ENCODE measurements at regions not wholly inside any gene's neighbourhood (a gene's known extent, or its start where the extent isn't known, plus 50 kb on each side); places are given as distances from the start of the nearest gene placed in this dataset.

DNA sequence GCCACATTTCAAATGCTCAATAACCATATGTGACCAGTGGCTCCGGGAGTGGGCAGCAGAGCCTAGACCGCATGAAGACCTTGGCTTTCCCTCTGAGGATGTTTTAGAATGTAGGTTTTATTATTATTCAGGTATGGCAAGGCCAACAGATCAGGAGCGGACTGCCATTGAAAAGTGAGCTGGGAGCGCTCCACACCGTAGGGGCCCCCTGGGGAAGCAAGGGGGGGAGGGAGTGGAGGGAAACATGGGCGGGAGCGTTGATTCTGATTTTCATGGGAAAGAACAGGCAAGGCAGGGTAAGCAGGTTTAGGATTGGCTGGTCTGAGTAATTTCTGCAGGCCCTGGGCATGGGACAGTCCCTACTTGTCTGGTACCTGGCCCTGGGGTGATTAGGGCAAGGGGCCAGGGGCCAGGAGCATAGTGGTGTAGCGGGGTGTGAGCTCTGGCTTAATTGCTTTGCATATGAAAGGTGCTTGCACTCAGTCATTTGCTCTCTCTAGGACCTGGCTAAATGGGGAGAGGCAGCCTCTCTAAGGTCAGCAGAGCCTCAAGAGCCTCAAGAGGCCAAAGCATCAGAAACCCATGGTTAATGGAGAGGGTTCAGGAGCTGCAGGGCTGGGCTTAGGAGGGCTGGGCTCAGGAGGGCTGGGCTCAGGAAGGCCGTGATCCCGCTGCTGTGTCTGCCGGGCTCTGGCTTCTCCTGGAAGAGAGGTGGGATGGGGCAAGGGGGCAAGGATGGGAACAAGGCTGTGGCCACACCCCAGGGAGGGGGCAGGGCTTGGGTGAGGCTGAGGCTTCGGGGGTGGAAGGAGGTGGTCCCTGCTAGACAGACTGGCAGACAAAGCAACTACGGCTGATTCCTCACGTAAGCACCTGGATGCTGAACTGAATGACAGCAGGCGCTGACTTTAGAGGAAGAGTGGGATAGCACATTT lies 82.0 kb upstream of the WASF3 start:
- ATAC-seq = no peak
- peak overlapping the region in 1 of 2 donors; percentile 41 for H3K4me3 ChIP-seq
- WGBS, 2 donors (ENCODE audit: low coverage in 1 of 2) = 60 to 80% methylated on average over 3 of the region's 15 CpGs
- H3K4me1 ChIP-seq = peaks cover 0 to 27% (median 0%) of the 10 kb centered on the region in 3 donors
- no peaks in the 10 kb centered on the region for H3K27me3 ChIP-seq
- no peak for TF ChIP-seq EP300 (IDR thresholded peaks at IDR 0.05)
- TF ChIP-seq, protein P1, sequence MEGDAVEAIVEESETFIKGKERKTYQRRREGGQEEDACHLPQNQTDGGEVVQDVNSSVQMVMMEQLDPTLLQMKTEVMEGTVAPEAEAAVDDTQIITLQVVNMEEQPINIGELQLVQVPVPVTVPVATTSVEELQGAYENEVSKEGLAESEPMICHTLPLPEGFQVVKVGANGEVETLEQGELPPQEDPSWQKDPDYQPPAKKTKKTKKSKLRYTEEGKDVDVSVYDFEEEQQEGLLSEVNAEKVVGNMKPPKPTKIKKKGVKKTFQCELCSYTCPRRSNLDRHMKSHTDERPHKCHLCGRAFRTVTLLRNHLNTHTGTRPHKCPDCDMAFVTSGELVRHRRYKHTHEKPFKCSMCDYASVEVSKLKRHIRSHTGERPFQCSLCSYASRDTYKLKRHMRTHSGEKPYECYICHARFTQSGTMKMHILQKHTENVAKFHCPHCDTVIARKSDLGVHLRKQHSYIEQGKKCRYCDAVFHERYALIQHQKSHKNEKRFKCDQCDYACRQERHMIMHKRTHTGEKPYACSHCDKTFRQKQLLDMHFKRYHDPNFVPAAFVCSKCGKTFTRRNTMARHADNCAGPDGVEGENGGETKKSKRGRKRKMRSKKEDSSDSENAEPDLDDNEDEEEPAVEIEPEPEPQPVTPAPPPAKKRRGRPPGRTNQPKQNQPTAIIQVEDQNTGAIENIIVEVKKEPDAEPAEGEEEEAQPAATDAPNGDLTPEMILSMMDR (IDR thresholded peaks at IDR 0.05) = no peak
- no peak for TF ChIP-seq POLR2AphosphoS5 (IDR thresholded peaks at IDR 0.05)
- no peak for TF ChIP-seq POLR2A (IDR thresholded peaks at IDR 0.05)
- H3K36me3 ChIP-seq = no peaks in the 10 kb centered on the region
- peak overlapping the region in 1 of 4 donors; percentile 70 for H3K27ac ChIP-seq
- no peaks in the 10 kb centered on the region for H3K9me3 ChIP-seq

DNA sequence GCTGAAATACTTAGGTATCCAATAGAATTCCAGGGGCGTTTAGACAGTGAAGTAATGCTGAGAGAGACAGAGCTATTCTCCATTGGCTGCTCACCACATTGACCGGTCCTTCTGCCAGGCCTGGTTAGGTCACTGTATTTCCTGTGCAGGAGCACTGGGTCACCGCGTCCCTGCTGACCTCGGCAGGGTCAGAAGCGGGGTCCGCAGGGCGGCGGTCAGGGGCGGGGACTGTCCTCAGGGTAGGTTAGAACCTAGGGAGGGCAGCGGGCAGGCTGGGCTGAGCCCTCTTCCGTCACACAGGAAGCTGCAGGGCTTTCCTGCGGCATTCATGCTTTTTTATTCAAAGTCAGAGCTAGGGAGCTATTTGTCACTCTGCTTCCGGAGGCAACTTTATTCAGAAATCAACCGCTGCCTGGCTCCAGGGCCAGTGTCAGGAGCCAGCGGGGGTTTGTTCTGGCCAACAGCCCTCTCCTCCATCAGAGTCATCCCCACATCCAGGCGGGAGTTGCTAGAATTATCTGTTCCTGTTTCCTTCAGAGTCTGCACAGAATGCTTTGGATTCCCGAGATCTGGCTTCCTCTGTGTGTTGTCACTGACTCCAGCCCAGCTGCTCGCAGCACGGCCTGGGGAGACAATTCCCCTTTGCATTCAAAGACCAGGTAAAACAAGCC lies 81.2 kb upstream of the WASF3 start:
- Histone ChIP-seq H3K4me3 (peak overlapping the region in 1 of 2 donors; percentile 41), H3K9me3 (no peaks in the 10 kb centered on the region), H3K36me3 (no peaks in the 10 kb centered on the region), H3K27ac (peak overlapping the region in 2 of 4 donors; percentile 6 to 70), H3K4me1 (peaks cover 0 to 27% (median 0%) of the 10 kb centered on the region in 3 donors), H3K27me3 (no peaks in the 10 kb centered on the region)
- no peak for ATAC-seq
- TF ChIP-seq POLR2AphosphoS5 (IDR thresholded peaks at IDR 0.05) (no peak), POLR2A (IDR thresholded peaks at IDR 0.05) (no peak)
- no CpG with 5 or more reads among the region's 20 CpGs for WGBS, 2 donors (ENCODE audit: low coverage in 1 of 2)

DNA sequence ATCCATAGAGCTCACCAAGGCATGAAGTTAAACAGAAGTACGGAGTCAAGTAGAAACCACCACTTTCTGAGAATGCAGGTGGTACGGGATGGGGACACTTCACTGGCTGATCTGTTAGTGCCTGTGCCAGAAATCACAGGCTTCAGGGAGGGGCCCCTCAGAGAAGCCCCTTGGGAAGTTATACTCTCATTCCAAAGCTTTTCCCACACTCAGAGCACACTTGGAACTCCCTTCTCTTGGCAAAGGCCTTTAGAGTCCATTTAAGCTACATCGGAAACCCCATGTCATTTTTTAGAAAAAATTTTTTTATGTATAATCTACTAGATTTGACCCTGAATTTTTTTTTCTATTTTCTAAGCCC lies 80.7 kb upstream of the WASF3 start:
- ATAC-seq = no peak
- TF ChIP-seq, protein P1 (IDR thresholded peaks at IDR 0.05) = no peak
- TF ChIP-seq EP300 (IDR thresholded peaks at IDR 0.05) (no peak), POLR2A (IDR thresholded peaks at IDR 0.05) (no peak), POLR2AphosphoS5 (IDR thresholded peaks at IDR 0.05) (no peak)
- no peaks in the 10 kb centered on the region for H3K36me3 ChIP-seq
- WGBS, 2 donors (ENCODE audit: low coverage in 1 of 2) = 38% methylated on average over 1 of the region's 3 CpGs; no CpG with 5 or more reads in 1 of the 2 donors
- H3K27me3 ChIP-seq = no peaks in the 10 kb centered on the region
- peak overlapping the region in 1 of 2 donors; percentile 41 for H3K4me3 ChIP-seq
- peaks cover 0 to 27% (median 0%) of the 10 kb centered on the region in 3 donors for H3K4me1 ChIP-seq
- peak overlapping the region in 2 of 4 donors; percentile 6 to 70 for H3K27ac ChIP-seq
- no peaks in the 10 kb centered on the region for H3K9me3 ChIP-seq

DNA sequence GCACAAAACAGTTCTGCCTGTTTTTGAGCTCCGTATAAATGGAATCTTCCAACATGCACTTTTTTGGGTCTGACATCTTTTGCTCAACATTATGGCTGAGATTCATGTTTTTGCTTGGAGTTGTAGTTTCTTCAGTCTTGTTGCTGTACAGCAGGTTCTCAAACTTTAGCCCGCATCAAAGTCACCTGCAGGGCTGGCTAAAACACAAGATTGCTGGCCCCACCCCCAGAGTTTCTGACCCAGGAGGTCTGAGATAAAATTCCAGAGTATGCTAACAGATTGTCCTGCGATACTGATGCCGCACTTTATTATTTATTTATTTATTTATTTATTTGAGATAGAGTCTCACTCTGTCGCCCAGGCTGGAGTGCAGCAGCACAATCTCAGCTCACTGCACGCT lies 79.8 kb upstream of the WASF3 start:
- H3K4me3 ChIP-seq = no peak overlapping the region
- no peaks in the 10 kb centered on the region for H3K9me3 ChIP-seq
- peak overlapping the region in 1 of 4 donors; percentile 70 for H3K27ac ChIP-seq
- no peak for ATAC-seq
- H3K4me1 ChIP-seq = peaks cover 0 to 27% (median 0%) of the 10 kb centered on the region in 3 donors
- WGBS, 2 donors (ENCODE audit: low coverage in 1 of 2) = 93% methylated on average over 4 of the region's 6 CpGs; no CpG with 5 or more reads in 1 of the 2 donors
- H3K36me3 ChIP-seq = no peaks in the 10 kb centered on the region
- TF ChIP-seq EP300 (IDR thresholded peaks at IDR 0.05) (no peak), POLR2AphosphoS5 (IDR thresholded peaks at IDR 0.05) (no peak)
- no peaks in the 10 kb centered on the region for H3K27me3 ChIP-seq

DNA sequence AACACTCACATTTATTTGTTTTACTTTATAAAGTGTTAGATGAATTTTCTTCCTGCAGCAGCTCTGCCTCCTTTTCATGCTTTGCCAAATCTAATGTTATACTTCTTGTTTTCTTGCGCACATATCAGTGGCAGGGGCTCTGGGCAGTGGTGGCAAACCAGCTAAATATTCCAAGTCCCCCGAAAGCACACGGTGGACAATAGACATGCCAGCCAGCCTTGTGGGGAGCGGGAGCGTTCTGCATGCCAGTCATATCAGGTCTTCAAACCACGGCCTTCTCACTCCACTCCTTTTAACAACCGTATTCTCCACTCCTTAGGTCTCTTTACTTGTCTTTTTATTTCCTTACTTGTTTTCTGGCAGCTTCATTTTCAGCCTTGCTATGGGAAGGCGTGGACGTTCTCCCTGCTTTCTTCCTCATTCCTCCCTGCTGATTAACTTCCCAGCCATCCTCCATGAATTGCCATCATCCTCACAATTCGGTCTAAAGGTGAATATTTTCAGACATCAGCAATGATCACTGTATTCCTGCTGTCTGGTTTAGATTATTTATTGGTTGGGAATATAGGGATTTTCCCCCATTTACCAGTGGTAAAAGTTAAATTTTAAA lies 77.1 kb upstream of the WASF3 start:
- Histone ChIP-seq H3K27me3 (no peaks in the 10 kb centered on the region), H3K4me3 (no peak overlapping the region), H3K9me3 (no peaks in the 10 kb centered on the region), H3K4me1 (peaks cover 0 to 23% (median 0%) of the 10 kb centered on the region in 3 donors), H3K36me3 (no peaks in the 10 kb centered on the region), H3K27ac (peak overlapping the region in 1 of 4 donors; percentile 32)
- TF ChIP-seq POLR2AphosphoS5 (IDR thresholded peaks at IDR 0.05) (no peak), POLR2A (IDR thresholded peaks at IDR 0.05) (no peak), EP300 (IDR thresholded peaks at IDR 0.05) (no peak)
- TF ChIP-seq, protein P1 (IDR thresholded peaks at IDR 0.05) = no peak
- no peak for ATAC-seq
- 51 to 64% methylated on average over 4 to 10 of the region's 10 CpGs for WGBS, 2 donors (ENCODE audit: low coverage in 1 of 2)

Data from gastroesophageal sphincter (tissue), 4 donors.